Astrocyte (in vitro differentiated cells and primary cell): ENCODE measurements at regions not wholly inside any gene's neighbourhood (a gene's known extent, or its start where the extent isn't known, plus 50 kb on each side); places are given as distances from the start of the nearest gene placed in this dataset.

ENCODE experiments used
- EZH2 ChIP-seq: IDR thresholded peaks from 2 replicates; pipeline ENCODE4 v1.6.1; 2012; ENCODE audit warnings: mild to moderate bottlenecking, low read length, inconsistent platforms; ENCODE audit not compliant: insufficient read depth
- TF ChIP-seq, protein P1 (sequence below): IDR thresholded peaks from 2 replicates; pipeline ENCODE4 v1.5.1; 2011; ENCODE audit warnings: low read depth, mild to moderate bottlenecking, inconsistent platforms, low read length, moderate library complexity; ENCODE audit not compliant: insufficient read depth

GRCh38 chr10:33487014-33487776 lies 152.7 kb upstream of the NRP1 start:
- TF ChIP-seq, protein P1, sequence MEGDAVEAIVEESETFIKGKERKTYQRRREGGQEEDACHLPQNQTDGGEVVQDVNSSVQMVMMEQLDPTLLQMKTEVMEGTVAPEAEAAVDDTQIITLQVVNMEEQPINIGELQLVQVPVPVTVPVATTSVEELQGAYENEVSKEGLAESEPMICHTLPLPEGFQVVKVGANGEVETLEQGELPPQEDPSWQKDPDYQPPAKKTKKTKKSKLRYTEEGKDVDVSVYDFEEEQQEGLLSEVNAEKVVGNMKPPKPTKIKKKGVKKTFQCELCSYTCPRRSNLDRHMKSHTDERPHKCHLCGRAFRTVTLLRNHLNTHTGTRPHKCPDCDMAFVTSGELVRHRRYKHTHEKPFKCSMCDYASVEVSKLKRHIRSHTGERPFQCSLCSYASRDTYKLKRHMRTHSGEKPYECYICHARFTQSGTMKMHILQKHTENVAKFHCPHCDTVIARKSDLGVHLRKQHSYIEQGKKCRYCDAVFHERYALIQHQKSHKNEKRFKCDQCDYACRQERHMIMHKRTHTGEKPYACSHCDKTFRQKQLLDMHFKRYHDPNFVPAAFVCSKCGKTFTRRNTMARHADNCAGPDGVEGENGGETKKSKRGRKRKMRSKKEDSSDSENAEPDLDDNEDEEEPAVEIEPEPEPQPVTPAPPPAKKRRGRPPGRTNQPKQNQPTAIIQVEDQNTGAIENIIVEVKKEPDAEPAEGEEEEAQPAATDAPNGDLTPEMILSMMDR, result no peak
- no peak for TF ChIP-seq EZH2
